Hepatocyte (in vitro differentiated cells): ENCODE measurements at regions not wholly inside any gene's neighbourhood (a gene's known extent, or its start where the extent isn't known, plus 50 kb on each side); places are given as distances from the start of the nearest gene placed in this dataset.

Experiments
- DNase-seq: peaks from one replicate; pipeline ENCODE4 v3.0.0-alpha.2; 2016; ENCODE audit warnings: low spot score
- H2AFZ ChIP-seq: fragments of 200-600 bp; sonication (generic); 2 replicates; pipeline ENCODE4 v1.6.0; 2016; ENCODE audit warnings: antibody characterized with exemption, mild to moderate bottlenecking
- H3K27ac ChIP-seq: fragments of 200-600 bp; sonication (generic); 2 replicates; pipeline ENCODE4 v1.5.1; 2016; ENCODE audit warnings: mild to moderate bottlenecking
- H3K27me3 ChIP-seq: fragments of 200-600 bp; sonication (generic); 2 replicates; pipeline ENCODE4 v1.6.1; 2016
- H3K36me3 ChIP-seq: fragments of 200-600 bp; sonication (generic); replicated peaks from 2 replicates; pipeline ENCODE4 v1.5.1; 2016; ENCODE audit warnings: low read depth; ENCODE audit not compliant: insufficient read depth
- H3K4me1 ChIP-seq: fragments of 200-600 bp; sonication (generic); 2 replicates; pipeline ENCODE4 v1.5.1; 2016; ENCODE audit warnings: mild to moderate bottlenecking, moderate library complexity; ENCODE audit not compliant: insufficient read depth
- H3K4me2 ChIP-seq: fragments of 200-600 bp; sonication (generic); 2 replicates; pipeline ENCODE4 v1.6.0; 2016
- H3K4me3 ChIP-seq: fragments of 200-600 bp; sonication (generic); 2 replicates; pipeline ENCODE4 v1.5.1; 2016; ENCODE audit warnings: mild to moderate bottlenecking
- H3K79me2 ChIP-seq: fragments of 200-600 bp; sonication (generic); 2 replicates; pipeline ENCODE4 v1.6.0; 2017; ENCODE audit warnings: mild to moderate bottlenecking
- H3K9me2 ChIP-seq: fragments of 200-600 bp; sonication (generic); replicated peaks from 2 replicates; pipeline ENCODE4 v1.6.0; 2017; ENCODE audit warnings: mild to moderate bottlenecking; ENCODE audit not compliant: insufficient read depth
- H3K9me3 ChIP-seq: fragments of 200-600 bp; sonication (generic); 2 replicates; pipeline ENCODE4 v1.5.1; 2016; ENCODE audit warnings: low read depth, mild to moderate bottlenecking
- H4K20me1 ChIP-seq: fragments of 200-600 bp; sonication (generic); 2 replicates; pipeline ENCODE4 v1.6.0; 2016; ENCODE audit warnings: mild to moderate bottlenecking; ENCODE audit not compliant: insufficient read depth, poor library complexity, severe bottlenecking
- EZH2 ChIP-seq: fragments of 200-600 bp; sonication (generic); IDR thresholded peaks from 2 replicates; pipeline ENCODE4 v1.6.1; 2016; ENCODE audit warnings: antibody characterized with exemption, mild to moderate bottlenecking, borderline replicate concordance
- EZH2phosphoT487 ChIP-seq: fragments of 200-600 bp; sonication (generic); IDR thresholded peaks from one replicate; pipeline ENCODE4 v1.6.1; 2018; ENCODE audit warnings: antibody characterized with exemption, mild to moderate bottlenecking, low read depth, moderate library complexity; ENCODE audit not compliant: unreplicated experiment, severe bottlenecking
- WGBS: methylation state at CpG from one replicate; pipeline ENCODE4 v1.1.6; 2016; ENCODE audit warnings: low lambda C conversion rate; ENCODE audit errors: missing lambda C conversion rate; 5-methylcytosine and 5-hydroxymethylcytosine counted together
- TF ChIP-seq, protein P1 (sequence below): fragments of 200-600 bp; sonication (generic); IDR thresholded peaks from 2 replicates; pipeline ENCODE4 v1.5.1; 2016; ENCODE audit warnings: antibody characterized with exemption, mild to moderate bottlenecking; ENCODE audit not compliant: poor library complexity

DNA sequence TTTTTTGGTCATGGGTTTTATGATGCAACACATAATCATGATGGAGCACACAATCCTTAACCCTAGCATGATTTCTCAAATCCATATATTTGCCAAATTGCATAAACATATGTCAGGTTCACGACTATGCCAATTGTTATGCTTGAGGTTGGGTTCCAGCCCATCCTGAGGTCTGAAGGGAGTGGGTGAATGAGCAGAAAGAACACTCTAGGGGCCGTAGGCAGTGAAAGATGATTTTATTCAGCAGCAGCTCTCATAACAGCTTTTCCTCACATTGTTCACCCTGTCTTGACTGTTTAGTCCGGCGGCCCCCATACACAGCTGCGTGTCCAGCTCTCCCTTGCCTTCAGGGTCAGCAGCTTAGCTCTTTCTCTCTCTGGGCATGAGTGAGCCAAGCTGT, 627.7 kb downstream of the PLA2G4A start:
- Histone ChIP-seq H3K27ac (no peak overlapping the region), H3K4me2 (no peak overlapping the region), H3K27me3 (no peaks in the 10 kb centered on the region), H3K9me2 (no peaks in the 10 kb centered on the region), H4K20me1 (no peaks in the 10 kb centered on the region), H3K36me3 (no peaks in the 10 kb centered on the region), H3K4me3 (no peak overlapping the region), H3K9me3 (no peaks in the 10 kb centered on the region), H2AFZ (no peak overlapping the region), H3K79me2 (no peaks in the 10 kb centered on the region), H3K4me1 (no peaks in the 10 kb centered on the region)
- 93% methylated on average over 5 of the region's 5 CpGs for WGBS
- TF ChIP-seq EZH2phosphoT487 = no peak
- TF ChIP-seq, protein P1, sequence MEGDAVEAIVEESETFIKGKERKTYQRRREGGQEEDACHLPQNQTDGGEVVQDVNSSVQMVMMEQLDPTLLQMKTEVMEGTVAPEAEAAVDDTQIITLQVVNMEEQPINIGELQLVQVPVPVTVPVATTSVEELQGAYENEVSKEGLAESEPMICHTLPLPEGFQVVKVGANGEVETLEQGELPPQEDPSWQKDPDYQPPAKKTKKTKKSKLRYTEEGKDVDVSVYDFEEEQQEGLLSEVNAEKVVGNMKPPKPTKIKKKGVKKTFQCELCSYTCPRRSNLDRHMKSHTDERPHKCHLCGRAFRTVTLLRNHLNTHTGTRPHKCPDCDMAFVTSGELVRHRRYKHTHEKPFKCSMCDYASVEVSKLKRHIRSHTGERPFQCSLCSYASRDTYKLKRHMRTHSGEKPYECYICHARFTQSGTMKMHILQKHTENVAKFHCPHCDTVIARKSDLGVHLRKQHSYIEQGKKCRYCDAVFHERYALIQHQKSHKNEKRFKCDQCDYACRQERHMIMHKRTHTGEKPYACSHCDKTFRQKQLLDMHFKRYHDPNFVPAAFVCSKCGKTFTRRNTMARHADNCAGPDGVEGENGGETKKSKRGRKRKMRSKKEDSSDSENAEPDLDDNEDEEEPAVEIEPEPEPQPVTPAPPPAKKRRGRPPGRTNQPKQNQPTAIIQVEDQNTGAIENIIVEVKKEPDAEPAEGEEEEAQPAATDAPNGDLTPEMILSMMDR = no peak
- no peak for TF ChIP-seq EZH2
- no peak for DNase-seq

DNA sequence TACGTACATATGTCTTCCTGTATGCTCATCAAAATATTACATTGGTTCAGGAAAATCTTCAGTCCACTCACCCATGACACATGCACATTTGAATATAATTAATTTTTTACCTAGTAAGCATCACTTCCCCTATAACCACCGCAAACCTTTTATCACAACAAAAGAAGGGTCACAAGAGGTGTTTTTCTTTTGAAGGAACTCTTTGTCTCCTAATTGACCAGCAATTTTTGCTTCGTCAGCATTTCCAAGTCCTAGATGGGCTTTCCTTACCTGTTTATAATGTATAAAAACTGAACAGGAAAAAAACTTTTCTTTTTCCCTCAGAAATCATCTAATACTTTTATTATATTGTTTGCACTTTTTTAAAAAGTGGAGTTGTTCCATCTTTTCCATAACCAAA, 631.3 kb downstream of the PLA2G4A start:
- no peaks in the 10 kb centered on the region for H3K36me3 ChIP-seq
- 92% methylated on average over 3 of the region's 3 CpGs for WGBS
- no peaks in the 10 kb centered on the region for H3K4me1 ChIP-seq
- H2AFZ ChIP-seq = no peak overlapping the region
- H4K20me1 ChIP-seq = no peaks in the 10 kb centered on the region
- DNase-seq = no peak
- H3K79me2 ChIP-seq = no peaks in the 10 kb centered on the region
- H3K27ac ChIP-seq = no peak overlapping the region
- no peak overlapping the region for H3K4me2 ChIP-seq
- H3K27me3 ChIP-seq = no peaks in the 10 kb centered on the region
- no peaks in the 10 kb centered on the region for H3K9me2 ChIP-seq
- TF ChIP-seq, protein P1 = no peak
- TF ChIP-seq EZH2phosphoT487 (no peak), EZH2 (no peak)
- H3K4me3 ChIP-seq = no peak overlapping the region
- H3K9me3 ChIP-seq = no peaks in the 10 kb centered on the region

DNA sequence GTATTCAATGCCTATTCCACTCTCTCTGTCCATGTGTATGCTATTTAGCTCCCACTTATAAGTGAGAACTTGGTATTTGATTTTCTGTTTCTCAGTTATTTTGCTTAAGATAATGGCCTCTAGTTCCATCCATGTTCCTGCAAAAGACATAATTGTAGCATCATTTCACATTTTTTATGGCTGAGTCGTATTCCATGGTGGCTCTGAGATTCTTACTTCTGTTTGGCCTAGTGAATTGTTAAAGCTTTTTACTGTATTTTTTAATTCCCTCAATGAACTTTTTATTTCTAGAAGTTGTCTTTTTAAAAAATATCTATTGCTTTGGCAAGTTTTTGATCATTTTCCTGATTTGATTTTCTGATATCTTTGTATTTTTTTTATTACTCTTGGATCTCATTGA, 635.6 kb downstream of the PLA2G4A start:
- Histone ChIP-seq H3K9me2 (no peaks in the 10 kb centered on the region), H3K4me3 (no peak overlapping the region), H3K4me2 (no peak overlapping the region), H2AFZ (no peak overlapping the region), H3K27ac (no peak overlapping the region), H3K36me3 (no peaks in the 10 kb centered on the region), H3K4me1 (no peaks in the 10 kb centered on the region), H3K79me2 (no peaks in the 10 kb centered on the region), H3K9me3 (no peaks in the 10 kb centered on the region), H3K27me3 (no peaks in the 10 kb centered on the region), H4K20me1 (no peaks in the 10 kb centered on the region)
- TF ChIP-seq EZH2phosphoT487 (no peak), EZH2 (no peak)
- TF ChIP-seq, protein P1 = no peak
- 78% methylated on average over 1 of the region's 1 CpG for WGBS
- DNase-seq = no peak

DNA sequence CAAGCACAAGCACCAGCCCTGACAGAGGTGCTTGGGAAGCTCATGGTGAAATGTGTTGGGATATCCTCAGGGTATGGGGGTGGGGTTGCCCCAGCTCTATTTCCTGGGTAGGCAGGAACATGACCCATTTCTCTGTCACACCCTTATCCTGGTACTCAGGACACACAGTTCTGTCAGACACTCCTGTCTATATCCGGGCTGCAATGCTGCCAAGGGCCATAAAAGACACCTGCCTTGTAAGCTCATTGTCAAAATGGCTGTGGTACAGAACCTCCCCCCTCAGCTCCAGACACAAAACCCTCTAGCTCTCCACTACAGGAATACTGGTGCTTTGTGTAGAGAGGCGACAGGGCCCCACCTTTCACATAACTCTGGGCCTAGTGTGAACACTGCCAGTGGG, 636.7 kb downstream of the PLA2G4A start:
- Histone ChIP-seq H3K4me3 (no peak overlapping the region), H3K9me2 (no peaks in the 10 kb centered on the region), H4K20me1 (no peaks in the 10 kb centered on the region), H3K79me2 (no peaks in the 10 kb centered on the region), H3K36me3 (no peaks in the 10 kb centered on the region), H3K4me1 (no peaks in the 10 kb centered on the region), H3K27me3 (no peaks in the 10 kb centered on the region), H3K4me2 (no peak overlapping the region), H2AFZ (no peak overlapping the region), H3K27ac (no peak overlapping the region), H3K9me3 (no peaks in the 10 kb centered on the region)
- TF ChIP-seq EZH2phosphoT487 (no peak), EZH2 (no peak)
- TF ChIP-seq, protein P1 = no peak
- WGBS = 79% methylated on average over 2 of the region's 2 CpGs
- no peak for DNase-seq
